ENCODE measurements at regions not wholly inside any gene's neighbourhood (a gene's known extent, or its start where the extent isn't known, plus 50 kb on each side); places are given as distances from the start of the nearest gene placed in this dataset.

DNA sequence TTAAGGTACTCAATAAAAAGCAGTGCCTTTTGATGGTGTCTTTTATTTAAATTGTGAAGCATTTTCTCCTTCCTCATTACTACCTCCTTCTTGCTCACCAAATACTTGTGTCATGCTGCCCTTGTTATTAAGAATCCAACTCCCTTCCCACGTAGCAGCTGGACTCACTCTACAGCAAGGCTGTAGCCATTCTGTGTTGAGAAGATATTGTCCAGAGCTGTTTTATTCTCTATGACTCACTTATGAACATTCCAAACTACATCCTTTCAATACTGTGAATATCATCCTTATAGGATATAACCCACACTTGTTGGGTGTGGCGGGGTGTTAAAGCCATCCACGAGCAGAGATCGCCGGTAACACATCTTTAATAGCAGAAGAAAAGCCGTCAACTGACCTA is 1671.5 kb upstream of the SLC10A2 start (continued):
- no peak for TF ChIP-seq CBX8 (IDR thresholded peaks at IDR 0.05; ENCODE audit: borderline replicate concordance, low read depth, low read length)

DNA sequence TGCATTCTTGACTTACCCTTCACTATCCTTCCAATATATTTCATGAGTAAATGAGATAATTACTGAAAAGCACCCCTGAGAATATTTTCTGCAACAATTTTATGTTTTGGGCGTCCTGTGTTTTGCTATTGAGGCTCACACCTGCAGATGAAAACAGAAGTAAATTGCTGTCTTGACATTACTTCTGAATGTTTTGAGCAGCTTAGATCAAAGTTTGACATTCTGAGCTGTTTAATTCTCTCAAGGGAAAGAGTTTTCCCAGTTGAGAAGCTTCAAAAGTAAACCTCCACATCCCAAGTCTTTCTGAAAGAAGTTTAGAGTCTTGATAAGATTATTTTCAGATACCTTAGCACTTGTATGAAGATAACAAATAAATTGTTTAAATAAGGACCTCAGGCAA is 1667.2 kb upstream of the SLC10A2 start:
- Histone ChIP-seq H3K23me2 (ENCODE audit: low read depth, low read length) (no peaks in the 10 kb centered on the region), H3K9me3 (ENCODE audit: insufficient read depth in 2 of 2, low read depth in 1 of 2, low read length in 1 of 2) (no peaks in the 10 kb centered on the region), H3K23ac (ENCODE audit: insufficient read length) (no peak overlapping the region), H3K4me2 (ENCODE audit: insufficient read depth in 1 of 2, low read depth in 2 of 2, low read length in 2 of 2) (no peak overlapping the region), H3K14ac (ENCODE audit: insufficient read length) (no peak overlapping the region), H2AFZ (ENCODE audit: low read length) (no peak overlapping the region), H3K4me1 (replicated peaks in 1 of 4; ENCODE audit: control insufficient read depth in 3 of 4, insufficient read depth in 4 of 4, low read length in 3 of 4) (no peaks in the 10 kb centered on the region), H2BK20ac (ENCODE audit: low read length) (no peak overlapping the region), H3K79me2 (ENCODE audit: control insufficient read depth in 1 of 2, insufficient read depth in 2 of 2, low read length in 2 of 2) (no peaks in the 10 kb centered on the region), H3K9ac (replicated peaks in 1 of 4; ENCODE audit: extremely low read depth in 1 of 4, low read depth in 3 of 4, low read length in 3 of 4) (no peak overlapping the region), H3K56ac (replicated peaks; ENCODE audit: insufficient read length, low read depth, low read length) (no peak overlapping the region), H2BK5ac (ENCODE audit: low read depth, low read length) (no peak overlapping the region), H4K8ac (ENCODE audit: extremely low read depth, insufficient read depth, low read length) (no peak overlapping the region), H4K20me1 (replicated peaks in 1 of 2; ENCODE audit: control insufficient read depth in 1 of 2, insufficient read depth in 2 of 2, low read length in 2 of 2) (no peaks in the 10 kb centered on the region), H3K79me1 (ENCODE audit: low read depth, low read length) (no peaks in the 10 kb centered on the region), H3K27me3 (replicated peaks in 1 of 4; ENCODE audit: control insufficient read depth in 3 of 4, extremely low read depth in 1 of 4, insufficient read depth in 3 of 4, low read length in 3 of 4) (peaks cover 0 to 1% (median 0%) of the 10 kb centered on the region in 4 experiments; a peak in 1 of 7 replicates), H3K36me3 (ENCODE audit: control insufficient read depth in 2 of 4, insufficient read depth in 4 of 4, low read length in 3 of 4) (no peaks in the 10 kb centered on the region), H4K91ac (replicated peaks; ENCODE audit: insufficient read length, low read length) (no peak overlapping the region), H4K5ac (ENCODE audit: insufficient read length, low read depth, low read length) (no peak overlapping the region), H3K18ac (ENCODE audit: extremely low read depth, low read length) (no peak overlapping the region), H3K4me3 (ENCODE audit: extremely low read depth in 1 of 4, insufficient read depth in 2 of 4, low read depth in 3 of 4, low read length in 4 of 4) (no peak overlapping the region), H2AK5ac (ENCODE audit: low read depth, low read length) (no peak overlapping the region), H3K27ac (ENCODE audit: low read depth, low read length) (no peak overlapping the region), H2BK120ac (replicated peaks; ENCODE audit: low read depth, low read length) (no peak overlapping the region), H2BK15ac (ENCODE audit: low read length) (no peak overlapping the region), H3K4ac (replicated peaks; ENCODE audit: insufficient read length, low read depth, low read length) (no peak overlapping the region), H2BK12ac (ENCODE audit: low read depth, low read length) (no peak overlapping the region)
- WGBS, 2 experiments (ENCODE audit: extremely low coverage in 1 of 2, insufficient coverage in 1 of 2, insufficient read length in 1 of 2, insufficient replicate concordance in 2 of 2, low coverage in 1 of 2, low lambda C conversion rate in 2 of 2, missing lambda C conversion rate in 1 of 2), result 96% methylated on average over 1 of the region's 1 CpG; no CpG with 5 or more reads in 1 of the 2 experiments
- ChIA-PET CTCF (ENCODE audit: partially characterized antibody) (no interaction called here), POLR2A (ENCODE audit: partially characterized antibody) (no interaction called here)
- DNase-seq (ENCODE audit: low read depth in 1 of 2, low spot score in 2 of 2), result no peak
- no peak for FAIRE-seq
- TF ChIP-seq BACH1 (IDR thresholded peaks at IDR 0.05; ENCODE audit: low read length) (no peak), RNF2 (IDR thresholded peaks at IDR 0.05; ENCODE audit: borderline replicate concordance, low read depth, low read length, missing control alignments, poor library complexity, severe bottlenecking) (no peak), MAFK (IDR thresholded peaks at IDR 0.05; ENCODE audit: low read depth, low read length) (no peak)
